ENCODE measurements at regions not wholly inside any gene's neighbourhood (a gene's known extent, or its start where the extent isn't known, plus 50 kb on each side); places are given as distances from the start of the nearest gene placed in this dataset.

DNA sequence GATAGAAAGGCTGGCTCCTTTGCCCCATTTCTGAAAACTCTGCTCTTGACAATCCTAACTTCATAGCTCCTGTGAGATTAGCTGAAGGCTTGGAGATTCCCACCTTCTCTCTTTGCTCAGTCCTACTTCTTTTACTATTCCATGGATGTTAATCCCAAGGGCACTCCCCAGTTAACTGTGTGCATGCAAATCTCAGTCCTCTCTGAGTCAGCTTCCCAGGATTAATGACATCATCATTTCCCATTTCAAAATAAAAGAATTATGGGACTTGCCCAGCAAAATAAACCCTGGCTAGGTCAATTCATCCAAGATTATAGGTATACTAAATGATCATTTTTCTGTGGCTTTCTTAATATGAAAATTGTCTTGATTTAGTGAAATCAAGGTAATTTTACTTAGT is 328.6 kb upstream of the NR3C2 start:
- TF ChIP-seq, protein P1, sequence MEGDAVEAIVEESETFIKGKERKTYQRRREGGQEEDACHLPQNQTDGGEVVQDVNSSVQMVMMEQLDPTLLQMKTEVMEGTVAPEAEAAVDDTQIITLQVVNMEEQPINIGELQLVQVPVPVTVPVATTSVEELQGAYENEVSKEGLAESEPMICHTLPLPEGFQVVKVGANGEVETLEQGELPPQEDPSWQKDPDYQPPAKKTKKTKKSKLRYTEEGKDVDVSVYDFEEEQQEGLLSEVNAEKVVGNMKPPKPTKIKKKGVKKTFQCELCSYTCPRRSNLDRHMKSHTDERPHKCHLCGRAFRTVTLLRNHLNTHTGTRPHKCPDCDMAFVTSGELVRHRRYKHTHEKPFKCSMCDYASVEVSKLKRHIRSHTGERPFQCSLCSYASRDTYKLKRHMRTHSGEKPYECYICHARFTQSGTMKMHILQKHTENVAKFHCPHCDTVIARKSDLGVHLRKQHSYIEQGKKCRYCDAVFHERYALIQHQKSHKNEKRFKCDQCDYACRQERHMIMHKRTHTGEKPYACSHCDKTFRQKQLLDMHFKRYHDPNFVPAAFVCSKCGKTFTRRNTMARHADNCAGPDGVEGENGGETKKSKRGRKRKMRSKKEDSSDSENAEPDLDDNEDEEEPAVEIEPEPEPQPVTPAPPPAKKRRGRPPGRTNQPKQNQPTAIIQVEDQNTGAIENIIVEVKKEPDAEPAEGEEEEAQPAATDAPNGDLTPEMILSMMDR (IDR thresholded peaks at IDR 0.05; ENCODE audit: borderline replicate concordance, control extremely low read depth, extremely low read depth, insufficient read depth, missing control alignments) = no peak
- in situ Hi-C loops (cut with MboI; ENCODE audit: low sequenced_read_pairs, unreplicated experiment) = no loop called here
- DNase-seq (ENCODE audit: low spot score) = no peak

- DNase-seq (ENCODE audit: low spot score) = no peak
- TF ChIP-seq, protein P1 (IDR thresholded peaks at IDR 0.05; ENCODE audit: borderline replicate concordance, control extremely low read depth, extremely low read depth, insufficient read depth, missing control alignments) = no peak
- in situ Hi-C loops (cut with MboI; ENCODE audit: low sequenced_read_pairs, unreplicated experiment) = no loop called here
Measured at GRCh38 chr4:148770377-148770776, 328.2 kb upstream of the NR3C2 start.

GRCh38 chr4:148764720-148765119 is 322.5 kb upstream of the NR3C2 start:
- in situ Hi-C loops (cut with MboI; ENCODE audit: low sequenced_read_pairs, unreplicated experiment) = no loop called here
- TF ChIP-seq, protein P1 (IDR thresholded peaks at IDR 0.05; ENCODE audit: borderline replicate concordance, control extremely low read depth, extremely low read depth, insufficient read depth, missing control alignments) = no peak

DNA sequence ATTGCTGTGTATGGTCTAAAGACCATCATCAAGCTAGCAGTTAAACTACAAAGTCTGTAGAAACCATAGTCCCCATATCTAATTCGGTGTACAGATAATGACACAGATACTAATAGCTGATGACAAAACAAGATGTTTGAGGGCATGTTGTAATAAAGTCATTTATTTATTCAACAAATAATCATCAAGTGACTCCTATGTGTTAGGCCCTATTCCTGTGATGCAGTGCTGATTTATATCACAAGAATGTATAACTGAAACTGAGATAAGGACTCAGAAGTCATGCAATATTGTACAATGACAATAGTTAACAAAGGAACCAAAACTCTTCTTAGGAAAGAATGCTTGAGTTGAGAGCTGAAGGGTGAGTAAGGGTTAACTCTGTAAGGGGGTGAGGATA is 315.0 kb upstream of the NR3C2 start:
- TF ChIP-seq, protein P1 (IDR thresholded peaks at IDR 0.05; ENCODE audit: borderline replicate concordance, control extremely low read depth, extremely low read depth, insufficient read depth, missing control alignments) = no peak
- DNase-seq (ENCODE audit: low spot score) = no peak
- in situ Hi-C loops (cut with MboI; ENCODE audit: low sequenced_read_pairs, unreplicated experiment) = no loop called here

More at GRCh38 chr4:148764720-148765119, 322.5 kb upstream of the NR3C2 start:
- no peak for DNase-seq (ENCODE audit: low spot score)

DNA sequence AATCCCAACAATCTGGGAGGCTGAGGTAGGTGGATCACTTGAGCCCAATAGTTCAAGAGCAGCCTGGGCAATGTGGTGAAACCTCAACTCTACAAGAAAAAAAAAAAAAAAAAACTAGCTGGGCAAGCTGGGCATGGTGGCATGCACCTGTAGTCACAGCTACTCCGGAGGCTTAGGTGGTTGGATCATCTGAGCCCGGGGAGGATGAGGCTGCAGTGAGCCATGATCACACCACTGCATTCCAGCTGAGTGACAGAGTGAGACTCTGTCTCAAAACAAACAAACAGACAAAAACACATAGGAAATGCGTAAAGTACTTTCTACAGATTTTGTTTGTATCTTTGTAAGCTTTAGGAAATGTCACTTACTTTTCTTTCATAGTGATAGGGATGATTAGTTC is 307.2 kb upstream of the NR3C2 start:
- no peak for DNase-seq (ENCODE audit: low spot score)
- TF ChIP-seq, protein P1 (IDR thresholded peaks at IDR 0.05; ENCODE audit: borderline replicate concordance, control extremely low read depth, extremely low read depth, insufficient read depth, missing control alignments) = no peak
- in situ Hi-C loops (cut with MboI; ENCODE audit: low sequenced_read_pairs, unreplicated experiment) = no loop called here

GRCh38 chr4:148747721-148748268 is 305.6 kb upstream of the NR3C2 start:
- TF ChIP-seq, protein P1 (IDR thresholded peaks at IDR 0.05; ENCODE audit: borderline replicate concordance, control extremely low read depth, extremely low read depth, insufficient read depth, missing control alignments) = no peak
- DNase-seq (ENCODE audit: low spot score) = no peak
- in situ Hi-C loops (cut with MboI; ENCODE audit: low sequenced_read_pairs, unreplicated experiment) = no loop called here
